SU-DHL-6 (cell line): ENCODE measurements at regions not wholly inside any gene's neighbourhood (a gene's known extent, or its start where the extent isn't known, plus 50 kb on each side); places are given as distances from the start of the nearest gene placed in this dataset.

Experiments used
- EZH2phosphoT487 ChIP-seq: fragments of 200-600 bp; sonication (generic), shearing (Covaris generic); conservative IDR thresholded peaks from 2 replicates; pipeline ENCODE4 v1.6.1; 2018; ENCODE audit warnings: mild to moderate bottlenecking, antibody characterized with exemption, low read length, moderate library complexity, mixed read lengths
- TF ChIP-seq, protein P1 (sequence below): fragments of 200-600 bp; sonication (generic); IDR thresholded peaks from one replicate; pipeline ENCODE4 v1.5.1; 2017; ENCODE audit warnings: antibody characterized with exemption, mild to moderate bottlenecking, low read length, moderate library complexity; ENCODE audit not compliant: insufficient read depth, poor library complexity, severe bottlenecking

DNA sequence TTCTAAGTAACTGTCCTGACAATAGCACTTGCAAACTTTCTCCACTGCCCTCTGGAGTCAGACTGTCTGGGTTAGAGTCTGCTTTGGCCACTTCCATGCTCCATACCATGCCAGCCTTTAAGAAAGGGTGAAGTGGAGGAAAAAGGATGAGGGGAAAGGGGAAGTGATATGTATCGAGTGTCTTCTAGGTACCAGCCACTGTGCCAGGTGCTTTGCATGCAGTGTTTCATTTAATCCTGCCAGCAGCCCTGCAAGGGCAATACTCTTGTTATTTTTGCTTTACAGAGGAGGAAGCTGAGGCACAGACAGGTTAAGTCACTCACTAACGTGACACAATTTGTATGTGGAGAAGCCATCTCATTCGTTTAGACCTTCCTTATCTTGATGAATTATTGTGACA is 55.6 kb downstream of the RTL9 start:
- TF ChIP-seq, protein P1, sequence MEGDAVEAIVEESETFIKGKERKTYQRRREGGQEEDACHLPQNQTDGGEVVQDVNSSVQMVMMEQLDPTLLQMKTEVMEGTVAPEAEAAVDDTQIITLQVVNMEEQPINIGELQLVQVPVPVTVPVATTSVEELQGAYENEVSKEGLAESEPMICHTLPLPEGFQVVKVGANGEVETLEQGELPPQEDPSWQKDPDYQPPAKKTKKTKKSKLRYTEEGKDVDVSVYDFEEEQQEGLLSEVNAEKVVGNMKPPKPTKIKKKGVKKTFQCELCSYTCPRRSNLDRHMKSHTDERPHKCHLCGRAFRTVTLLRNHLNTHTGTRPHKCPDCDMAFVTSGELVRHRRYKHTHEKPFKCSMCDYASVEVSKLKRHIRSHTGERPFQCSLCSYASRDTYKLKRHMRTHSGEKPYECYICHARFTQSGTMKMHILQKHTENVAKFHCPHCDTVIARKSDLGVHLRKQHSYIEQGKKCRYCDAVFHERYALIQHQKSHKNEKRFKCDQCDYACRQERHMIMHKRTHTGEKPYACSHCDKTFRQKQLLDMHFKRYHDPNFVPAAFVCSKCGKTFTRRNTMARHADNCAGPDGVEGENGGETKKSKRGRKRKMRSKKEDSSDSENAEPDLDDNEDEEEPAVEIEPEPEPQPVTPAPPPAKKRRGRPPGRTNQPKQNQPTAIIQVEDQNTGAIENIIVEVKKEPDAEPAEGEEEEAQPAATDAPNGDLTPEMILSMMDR = no peak
- TF ChIP-seq EZH2phosphoT487 = no peak
